AG04450 (cell line): ENCODE measurements at regions not wholly inside any gene's neighbourhood (a gene's known extent, or its start where the extent isn't known, plus 50 kb on each side); places are given as distances from the start of the nearest gene placed in this dataset.
A peak's percentile ranks its signal among the peaks of the same experiment; 100 is the strongest.
"Not testable (repeated sequence)": the region's sequence is repeated elsewhere in the genome, so short reads cannot be mapped to it uniquely, and the experiment has no call there.

Source experiments
- CTCF ChIA-PET: fragments of 300-600, 350-600 bp; formaldehyde crosslinking; extraction: SDS; loops from one replicate; lab custom pipeline; 2022; ENCODE audit warnings: antibody characterized with exemption, inconsistent platforms; lab: Charles Lee
- POLR2A ChIA-PET: fragments of 350-600 bp; formaldehyde crosslinking; extraction: SDS; loops from one replicate; lab custom pipeline; 2021; ENCODE audit warnings: antibody characterized with exemption, inconsistent platforms; lab: Yijun Ruan, JAX
- DNase-seq: peaks from one replicate; pipeline ENCODE4 v3.0.0-alpha.2; 2011; ENCODE audit warnings: low read depth, low spot score
- H3K27ac ChIP-seq: one replicate; pipeline ENCODE4 v1.5.1; 2012; ENCODE audit warnings: low read depth, low read length, control low read depth
- H3K27me3 ChIP-seq: one replicate; pipeline ENCODE4 v1.6.0; 2012; ENCODE audit warnings: low read length; ENCODE audit not compliant: control insufficient read depth, insufficient read depth
- H3K4me3 ChIP-seq: 2 replicates; pipeline ENCODE4 v1.5.1; 2011; ENCODE audit warnings: mild to moderate bottlenecking, low read depth, low read length, control low read depth
- H3K9me3 ChIP-seq: 2 replicates; pipeline ENCODE4 v1.5.1; 2012; ENCODE audit warnings: low read length; ENCODE audit not compliant: control insufficient read depth, insufficient read depth
- TF ChIP-seq, protein P1 (sequence below): IDR thresholded peaks from 2 replicates; pipeline ENCODE4 v1.5.1; 2011; ENCODE audit warnings: low read depth, low read length, control low read depth, inconsistent platforms

DNA sequence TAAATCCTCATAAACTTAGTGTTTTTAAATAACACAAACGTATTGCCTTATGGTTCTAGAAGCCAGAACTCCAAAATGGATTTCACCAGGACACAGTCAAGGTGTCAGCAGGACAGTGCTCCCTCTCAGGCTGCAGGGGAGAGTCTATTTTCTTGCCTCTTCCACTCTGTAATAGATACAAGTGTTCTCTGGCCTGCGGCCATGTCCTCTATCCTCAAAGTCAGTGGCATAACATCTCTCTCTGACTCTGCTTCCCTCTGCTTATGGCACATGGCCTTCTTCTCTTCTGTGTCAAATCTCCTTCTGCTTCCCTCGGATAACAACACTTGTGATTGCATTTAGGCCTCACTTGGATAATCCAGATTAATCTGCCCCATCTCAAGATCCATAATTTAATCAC lies 129.4 kb upstream of the OR13F1 start:
- TF ChIP-seq, protein P1, sequence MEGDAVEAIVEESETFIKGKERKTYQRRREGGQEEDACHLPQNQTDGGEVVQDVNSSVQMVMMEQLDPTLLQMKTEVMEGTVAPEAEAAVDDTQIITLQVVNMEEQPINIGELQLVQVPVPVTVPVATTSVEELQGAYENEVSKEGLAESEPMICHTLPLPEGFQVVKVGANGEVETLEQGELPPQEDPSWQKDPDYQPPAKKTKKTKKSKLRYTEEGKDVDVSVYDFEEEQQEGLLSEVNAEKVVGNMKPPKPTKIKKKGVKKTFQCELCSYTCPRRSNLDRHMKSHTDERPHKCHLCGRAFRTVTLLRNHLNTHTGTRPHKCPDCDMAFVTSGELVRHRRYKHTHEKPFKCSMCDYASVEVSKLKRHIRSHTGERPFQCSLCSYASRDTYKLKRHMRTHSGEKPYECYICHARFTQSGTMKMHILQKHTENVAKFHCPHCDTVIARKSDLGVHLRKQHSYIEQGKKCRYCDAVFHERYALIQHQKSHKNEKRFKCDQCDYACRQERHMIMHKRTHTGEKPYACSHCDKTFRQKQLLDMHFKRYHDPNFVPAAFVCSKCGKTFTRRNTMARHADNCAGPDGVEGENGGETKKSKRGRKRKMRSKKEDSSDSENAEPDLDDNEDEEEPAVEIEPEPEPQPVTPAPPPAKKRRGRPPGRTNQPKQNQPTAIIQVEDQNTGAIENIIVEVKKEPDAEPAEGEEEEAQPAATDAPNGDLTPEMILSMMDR = no peak
- POLR2A ChIA-PET = no interaction called here
- DNase-seq = no peak
- Histone ChIP-seq H3K4me3 (no peak overlapping the region), H3K27me3 (no peaks in the 10 kb centered on the region), H3K27ac (no peak overlapping the region), H3K9me3 (peaks cover 17% of the 10 kb centered on the region)
- CTCF ChIA-PET = no interaction called here

DNA sequence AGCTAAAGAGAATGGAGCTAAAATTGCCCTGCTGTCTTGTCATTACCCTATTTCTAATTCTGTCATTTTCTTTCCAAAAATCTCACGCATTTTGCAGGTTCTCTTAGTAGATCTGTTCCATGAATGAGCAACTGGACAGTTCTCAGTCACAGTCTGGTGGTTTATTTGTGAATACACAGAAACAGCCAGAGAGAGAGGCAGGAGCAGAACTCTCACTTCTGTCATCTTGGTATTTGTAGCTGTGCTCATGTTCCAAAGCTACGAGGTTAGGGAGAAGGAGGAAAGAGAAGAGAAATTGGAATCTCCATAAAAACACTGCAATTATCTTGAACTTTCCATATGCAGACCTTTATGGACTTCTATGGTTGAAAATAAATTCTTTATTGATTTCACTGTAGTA lies 118.0 kb upstream of the OR13F1 start:
- POLR2A ChIA-PET = no interaction called here
- no peak for DNase-seq
- no peak overlapping the region for H3K27ac ChIP-seq

DNA sequence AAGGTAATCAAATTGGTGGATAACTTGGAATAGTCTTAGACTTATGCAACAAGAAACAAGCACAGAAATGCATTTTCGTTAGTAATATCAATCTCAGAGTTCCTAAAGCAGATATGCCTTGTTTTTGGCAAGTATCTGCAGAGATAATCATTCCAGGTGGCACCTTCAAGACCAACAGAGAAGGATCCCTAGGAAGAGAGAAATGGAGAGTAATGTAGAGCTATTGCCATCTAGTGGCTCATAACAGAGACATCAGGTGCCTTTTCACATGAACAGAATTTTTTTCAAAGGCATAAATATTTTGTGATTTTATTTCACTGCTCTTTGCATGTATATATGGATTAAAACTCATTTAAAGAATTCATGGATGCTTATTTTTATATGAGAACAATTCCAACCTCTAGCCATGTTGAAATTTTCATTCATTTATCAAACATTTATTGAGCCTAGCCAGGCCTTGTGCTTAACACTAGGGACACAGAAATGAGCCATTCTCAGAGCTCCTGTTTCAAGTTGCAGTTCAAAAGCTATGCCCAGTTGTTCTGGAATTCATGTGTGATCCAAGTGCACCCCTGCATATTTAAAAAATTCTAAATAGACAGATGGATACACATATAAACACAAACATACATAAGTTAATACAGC lies 117.5 kb upstream of the OR13F1 start:
- no peak for DNase-seq
- CTCF ChIA-PET = interaction anchor here (1.2 kb wide), 1 partner anchor 360 kb away, joined by 4 read pairs; no protein-coding TSS in a partner anchor
- POLR2A ChIA-PET = no interaction called here
- H3K27ac ChIP-seq = no peak overlapping the region
- H3K4me3 ChIP-seq = no peak overlapping the region
- TF ChIP-seq, protein P1 = peak; percentile 47
- H3K27me3 ChIP-seq = no peaks in the 10 kb centered on the region
- H3K9me3 ChIP-seq = peaks cover 9% of the 10 kb centered on the region; the same call in 1 of the 2 replicates

More for the DNA sequence above, 118.0 kb upstream of the OR13F1 start:
- CTCF ChIA-PET = interaction anchor here (1.2 kb wide), 1 partner anchor 359 kb away, joined by 4 read pairs; no protein-coding TSS in a partner anchor
- TF ChIP-seq, protein P1 = no peak
- no peaks in the 10 kb centered on the region for H3K27me3 ChIP-seq
- H3K4me3 ChIP-seq = no peak overlapping the region
- H3K9me3 ChIP-seq = peaks cover 9% of the 10 kb centered on the region; the same call in 1 of the 2 replicates

DNA sequence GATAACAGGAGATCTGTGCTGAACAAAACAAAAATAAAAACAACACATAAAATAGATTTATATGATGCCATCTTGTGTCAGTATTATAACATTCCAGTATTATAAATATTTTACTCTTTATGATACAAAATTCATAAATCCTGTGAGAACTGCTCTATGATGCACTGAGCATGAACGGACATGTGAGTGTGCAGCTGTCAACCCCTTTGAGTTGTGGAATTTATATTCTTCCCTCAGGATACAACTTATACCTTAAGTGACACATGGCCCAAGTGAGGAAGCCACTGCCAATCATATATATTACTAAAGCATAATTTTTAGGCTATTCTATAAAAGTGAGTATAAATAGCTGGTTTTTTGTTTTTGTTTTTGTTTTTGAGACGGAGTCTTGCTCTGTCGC lies 116.0 kb upstream of the OR13F1 start:
- Histone ChIP-seq H3K4me3 (no peak overlapping the region), H3K27ac (no peak overlapping the region), H3K27me3 (no peaks in the 10 kb centered on the region), H3K9me3 (peaks cover 12% of the 10 kb centered on the region; the same call in 1 of the 2 replicates)
- TF ChIP-seq, protein P1 = no peak
- ChIA-PET POLR2A (no interaction called here), CTCF (no interaction called here)
- no peak for DNase-seq

DNA sequence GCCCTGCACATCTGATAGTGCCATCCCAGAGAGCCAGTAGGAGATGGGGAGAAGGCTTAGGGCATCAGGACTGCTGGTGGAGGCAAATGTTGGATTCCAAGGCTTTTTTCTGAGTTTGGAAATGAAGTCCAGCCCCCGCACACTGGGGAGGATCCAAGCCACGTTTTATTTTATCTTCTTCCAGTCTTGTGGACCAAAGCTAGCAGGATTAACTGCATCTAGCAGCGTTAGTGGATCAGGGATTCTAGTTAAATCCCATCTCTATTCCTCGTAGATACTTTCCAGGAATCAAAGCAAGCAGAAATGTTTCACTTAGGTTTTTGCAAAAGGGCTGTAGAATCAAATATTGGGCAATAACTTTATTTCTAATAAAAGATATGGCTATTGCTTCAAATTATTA lies 114.7 kb upstream of the OR13F1 start:
- POLR2A ChIA-PET = no interaction called here
- Histone ChIP-seq H3K4me3 (no peak overlapping the region), H3K27ac (no peak overlapping the region), H3K27me3 (no peaks in the 10 kb centered on the region), H3K9me3 (peaks cover 12% of the 10 kb centered on the region; the same call in 1 of the 2 replicates)
- CTCF ChIA-PET = no interaction called here
- DNase-seq = no peak
- TF ChIP-seq, protein P1 = no peak

DNA sequence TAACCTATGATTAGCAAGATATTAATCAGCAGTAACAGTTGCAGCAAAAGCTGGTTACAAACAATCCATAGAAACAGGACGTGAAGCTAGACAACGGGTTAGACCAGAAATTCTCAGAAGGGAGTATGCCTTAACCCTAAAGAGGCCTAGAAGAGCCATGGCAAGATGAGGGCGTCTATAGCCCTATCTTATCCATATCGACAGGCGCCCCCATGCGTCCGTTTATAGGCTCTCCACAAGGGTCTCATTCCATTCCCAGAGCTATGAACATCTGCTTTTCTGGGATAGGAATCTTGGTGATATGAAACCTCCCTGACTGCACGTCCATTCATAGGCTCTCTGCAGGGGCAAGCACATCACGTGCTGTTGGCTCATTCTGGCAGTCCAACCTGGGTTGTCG lies 109.2 kb upstream of the OR13F1 start:
- CTCF ChIA-PET, DNase-seq, H3K4me3 ChIP-seq, H3K9me3 ChIP-seq, H3K27me3 ChIP-seq, H3K27ac ChIP-seq, POLR2A ChIA-PET: not testable (repeated sequence)
